Motor neuron (in vitro differentiated cells): ENCODE measurements at regions not wholly inside any gene's neighbourhood (a gene's known extent, or its start where the extent isn't known, plus 50 kb on each side); places are given as distances from the start of the nearest gene placed in this dataset.

Experiments used
- ATAC-seq, 8 experiments: fragments of 200-7000 bp; cut with Tn5 transposase; replicated peaks in 6 of 8; 2 replicates each; pipeline ENCODE4 v1.8.0; 2021; ENCODE audit warnings: mild to moderate bottlenecking in 8 of 8, moderate library complexity in 8 of 8
- H3K27ac ChIP-seq, 2 donors: fragments of 250-450 bp; sonication (Bioruptor Pico); 2 replicates each; pipeline ENCODE4 v1.9.0; 2021; ENCODE audit warnings: antibody characterized with exemption in 2 of 2, mild to moderate bottlenecking in 2 of 2, moderate library complexity in 1 of 2
- H3K4me1 ChIP-seq, 2 donors: fragments of 250-450 bp; sonication (Bioruptor Pico); replicated peaks in 1 of 2; 2 replicates each; pipeline ENCODE4 v1.6.1; 2021; ENCODE audit warnings: antibody characterized with exemption in 2 of 2, mild to moderate bottlenecking in 2 of 2, moderate library complexity in 1 of 2
- H3K4me3 ChIP-seq, 5 donors: fragments of 250-450 bp; sonication (Bioruptor Pico); 2 replicates each; pipeline ENCODE4 v1.9.0; 2021; ENCODE audit warnings: antibody characterized with exemption in 5 of 5, mild to moderate bottlenecking in 5 of 5, moderate library complexity in 4 of 5
- WGBS, 10 experiments: fragments of 450-650 bp; shearing (Covaris generic); methylation state at CpG; one replicate each; pipeline ENCODE4 v1.0.0; 2022; 5-methylcytosine and 5-hydroxymethylcytosine counted together
- in situ Hi-C, 9 experiments: fragments of 400-800 bp; cut with MboI; loops; one replicate each; pipeline ENCODE4 v1.15.0; 2021; ENCODE audit warnings: low sequenced_read_pairs in 9 of 9, low pct_unique_long_range_greater_than_20kb in 2 of 9; ENCODE audit not compliant: unreplicated experiment in 9 of 9

- Histone ChIP-seq H3K4me3 (no peak overlapping the region), H3K4me1 (no peaks in the 10 kb centered on the region), H3K27ac (no peak overlapping the region)
- WGBS, 10 experiments: 92 to 100% (median 100%) methylated on average over 2 of the region's 2 CpGs; no CpG with 5 or more reads in 7 of the 10 experiments
- ATAC-seq: no peak
- in situ Hi-C loops: no loop called here
Measured at GRCh38 chr7:73967832-73968290, 60.1 kb upstream of the ELN start.

- no peak overlapping the region for H3K27ac ChIP-seq
- H3K4me1 ChIP-seq: no peaks in the 10 kb centered on the region
- H3K4me3 ChIP-seq: no peak overlapping the region
- peak in 2 of 8 experiments; percentile 53 to 58 for ATAC-seq
- in situ Hi-C loops: no loop called here
Measured at GRCh38 chr7:73968487-73968886, 59.5 kb upstream of the ELN start.

GRCh38 chr7:73969991-73970390 is 58.0 kb upstream of the ELN start:
- 25 to 90% (median 70%) methylated on average over 1 to 4 of the region's 4 CpGs; no CpG with 5 or more reads in 4 of the 10 experiments for WGBS, 10 experiments
- Histone ChIP-seq H3K4me1 (peaks cover 2 to 4% of the 10 kb centered on the region in 2 donors), H3K27ac (no peak overlapping the region), H3K4me3 (no peak overlapping the region)
- in situ Hi-C loops: no loop called here
- no peak for ATAC-seq

GRCh38 chr7:73970801-73971229 is 57.2 kb upstream of the ELN start:
- ATAC-seq: peak in 1 of 8 experiments; percentile 23
- in situ Hi-C loops: no loop called here

GRCh38 chr7:73971322-73971703 is 56.7 kb upstream of the ELN start:
- no peak for ATAC-seq
- no peak overlapping the region for H3K27ac ChIP-seq
- peaks cover 7 to 14% of the 10 kb centered on the region in 2 donors for H3K4me1 ChIP-seq
- H3K4me3 ChIP-seq: no peak overlapping the region
- WGBS, 10 experiments: 40 to 80% (median 58%) methylated on average over 1 to 4 of the region's 4 CpGs; no CpG with 5 or more reads in 3 of the 10 experiments
- in situ Hi-C loops: no loop called here

More at GRCh38 chr7:73970801-73971229, 57.2 kb upstream of the ELN start:
- no peak overlapping the region for H3K4me3 ChIP-seq
- no peak overlapping the region for H3K27ac ChIP-seq
- peaks cover 6 to 9% of the 10 kb centered on the region in 2 donors for H3K4me1 ChIP-seq
- no CpG with 5 or more reads among the region's 12 CpGs for whole genome bisulfite sequencing, 10 experiments

- Histone ChIP-seq H3K27ac (no peak overlapping the region), H3K4me3 (no peak overlapping the region), H3K4me1 (peaks cover 13 to 19% of the 10 kb centered on the region in 2 donors)
- in situ Hi-C loops: no loop called here
- ATAC-seq: peak in 1 of 8 experiments; percentile 17
- 40 to 92% (median 75%) methylated on average over 1 to 6 of the region's 13 CpGs; no CpG with 5 or more reads in 3 of the 10 experiments for WGBS, 10 experiments
Measured at GRCh38 chr7:73971704-73972341, 56.1 kb upstream of the ELN start.

- ATAC-seq: no peak
- Histone ChIP-seq H3K4me1 (peaks cover 20 to 27% of the 10 kb centered on the region in 2 donors), H3K27ac (no peak overlapping the region), H3K4me3 (no peak overlapping the region)
- 77 to 97% (median 81%) methylated on average over 4 to 10 of the region's 12 CpGs; no CpG with 5 or more reads in 6 of the 10 experiments for WGBS, 10 experiments
- in situ Hi-C loops: no loop called here
Measured at GRCh38 chr7:73972614-73973013, 55.4 kb upstream of the ELN start.

- Histone ChIP-seq H3K4me1 (peaks cover 25 to 32% of the 10 kb centered on the region in 2 donors), H3K4me3 (no peak overlapping the region), H3K27ac (no peak overlapping the region)
- in situ Hi-C loops: no loop called here
- WGBS, 10 experiments: 80 to 100% (median 90%) methylated on average over 1 to 4 of the region's 6 CpGs; no CpG with 5 or more reads in 7 of the 10 experiments
- no peak for ATAC-seq
Measured at GRCh38 chr7:73973091-73973490, 54.9 kb upstream of the ELN start.

- no peak for ATAC-seq
- no peak overlapping the region for H3K4me3 ChIP-seq
- H3K27ac ChIP-seq: no peak overlapping the region
- in situ Hi-C loops: no loop called here
- peaks cover 38 to 44% of the 10 kb centered on the region in 2 donors for H3K4me1 ChIP-seq
- 71 to 100% (median 92%) methylated on average over 3 to 13 of the region's 23 CpGs; no CpG with 5 or more reads in 4 of the 10 experiments for WGBS, 10 experiments
Measured at GRCh38 chr7:73974101-73974947, 53.6 kb upstream of the ELN start.

- in situ Hi-C loops: no loop called here
- peaks cover 38 to 46% of the 10 kb centered on the region in 2 donors for H3K4me1 ChIP-seq
- ATAC-seq: peak in 1 of 8 experiments; percentile 12
- peak overlapping the region in 1 of 2 donors; percentile 9 for H3K27ac ChIP-seq
- H3K4me3 ChIP-seq: no peak overlapping the region
- 57 to 100% (median 80%) methylated on average over 1 to 6 of the region's 30 CpGs; no CpG with 5 or more reads in 5 of the 10 experiments for WGBS, 10 experiments
Measured at GRCh38 chr7:73974948-73975926, 52.7 kb upstream of the ELN start.

- WGBS, 10 experiments: 0 to 65% (median 42%) methylated on average over 1 to 9 of the region's 24 CpGs; no CpG with 5 or more reads in 4 of the 10 experiments
- H3K4me3 ChIP-seq: no peak overlapping the region
- peak overlapping the region; percentile 23 to 71 for H3K27ac ChIP-seq
- in situ Hi-C loops: no loop called here
- ATAC-seq: peak; percentile 61 to 94 (median 90)
- peaks cover 38 to 46% of the 10 kb centered on the region in 2 donors for H3K4me1 ChIP-seq
Measured at GRCh38 chr7:73976761-73977618, 51.0 kb upstream of the ELN start.
